Stomach (tissue), 8 donors: ENCODE measurements at regions not wholly inside any gene's neighbourhood (a gene's known extent, or its start where the extent isn't known, plus 50 kb on each side); places are given as distances from the start of the nearest gene placed in this dataset.

Experiments used
- DNase-seq, 2 donors: peaks; one replicate each; pipeline versions ENCODE4 v3.0.0 to v3.0.0-alpha.2; 2013 to 2019
- H3K27ac ChIP-seq, 5 donors: fragments of 200-600 bp in 4 of 5; sonication (generic) in 4 of 5; one replicate each; pipeline ENCODE4 v1.5.1; 2013 to 2019; ENCODE audit warnings: mild to moderate bottlenecking in 1 of 5, moderate library complexity in 1 of 5
- H3K27me3 ChIP-seq, 3 donors: fragments of 200-600 bp; sonication (generic); one replicate each; pipeline ENCODE4 v1.5.1; 2017 to 2019; ENCODE audit warnings: mixed run types in 1 of 3
- H3K36me3 ChIP-seq, 4 donors: fragments of 200-600 bp; sonication (generic); 1 replicate in 3 of 4; 2 replicates in 1 of 4; pipeline ENCODE4 v1.5.1; 2016 to 2019
- H3K4me1 ChIP-seq, 4 donors: fragments of 200-600 bp; sonication (generic); one replicate each; pipeline ENCODE4 v1.5.1; 2016 to 2019
- H3K4me3 ChIP-seq, 4 donors: fragments of 200-600 bp; sonication (generic) in 3 of 4; one replicate each; pipeline ENCODE4 v1.5.1; 2016 to 2019; ENCODE audit warnings: mild to moderate bottlenecking in 1 of 4
- H3K9me3 ChIP-seq, 4 donors: fragments of 200-600 bp; sonication (generic); one replicate each; pipeline ENCODE4 v1.5.1; 2016 to 2019
- EP300 ChIP-seq: sonication (generic); formaldehyde crosslinking; IDR thresholded peaks from one replicate; pipeline ENCODE4 v1.6.1; 2017; ENCODE audit warnings: antibody characterized with exemption
- POLR2A ChIP-seq, 4 donors: fragments of 450-650 bp; IDR thresholded peaks; one replicate each; pipeline ENCODE4 v1.6.1; 2016; ENCODE audit warnings: antibody characterized with exemption in 4 of 4, control low read depth in 2 of 4, mild to moderate bottlenecking in 1 of 4, moderate library complexity in 1 of 4
- POLR2AphosphoS5 ChIP-seq, 3 donors: sonication (generic); formaldehyde crosslinking; IDR thresholded peaks; one replicate each; pipeline ENCODE4 v1.6.1; 2016; ENCODE audit warnings: antibody characterized with exemption in 3 of 3
- WGBS, 5 donors: extraction: QIAGEN DNeasy Blood & Tissue Kit in 3 of 5; methylation state at CpG; one replicate each; pipeline versions ENCODE4 v1.1.5 to v1.1.7; 2013 to 2018; 5-methylcytosine and 5-hydroxymethylcytosine counted together
- intact Hi-C: fragments of 100-400 bp; cut with DNase I; formaldehyde crosslinking; loops from one replicate; pipeline ENCODE4 v1.15.1; 2023; ENCODE audit warnings: low total_unique reads
- TF ChIP-seq, protein P1 (sequence below), 7 experiments: fragments of 450-650 bp in 4 of 7; fragments of 200-600 bp in 3 of 7; sonication (generic) in 3 of 7; IDR thresholded peaks; one replicate each; pipeline ENCODE4 v1.5.1; 2016 to 2019; ENCODE audit warnings: antibody characterized with exemption in 7 of 7, control low read depth in 2 of 7, mild to moderate bottlenecking in 1 of 7
- donor health status: healthy with polysubstance abuse.
- donor health status: Bipolar disorder and iron deficiency.
- donor health status: healthy.

DNA sequence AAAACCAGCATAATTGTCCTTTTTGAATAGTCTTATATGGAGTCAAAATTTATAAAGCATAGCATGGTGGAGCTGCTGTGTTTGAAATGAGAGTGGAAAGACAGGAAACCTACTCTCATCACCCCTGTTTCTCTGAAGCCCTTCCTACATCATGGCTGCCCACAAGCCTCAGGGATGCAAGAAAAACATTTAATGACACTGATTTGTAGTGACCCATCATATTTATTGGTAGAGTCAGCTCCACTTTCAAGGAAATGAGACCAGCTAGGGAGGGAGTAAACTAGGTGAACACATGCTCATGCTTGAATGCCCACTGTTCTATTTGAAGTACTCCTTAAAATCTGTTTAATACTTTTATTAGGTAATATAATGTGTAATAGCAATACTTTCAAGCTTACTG lies 494.3 kb upstream of the KCNMB2 start:
- Histone ChIP-seq H3K27me3 (no peaks in the 10 kb centered on the region), H3K27ac (no peak overlapping the region), H3K9me3 (no peaks in the 10 kb centered on the region), H3K4me3 (no peak overlapping the region), H3K36me3 (no peaks in the 10 kb centered on the region), H3K4me1 (no peaks in the 10 kb centered on the region)
- intact Hi-C loops: no loop called here
- TF ChIP-seq POLR2AphosphoS5 (IDR thresholded peaks at IDR 0.05) (no peak), POLR2A (IDR thresholded peaks at IDR 0.05) (no peak)
- TF ChIP-seq, protein P1, sequence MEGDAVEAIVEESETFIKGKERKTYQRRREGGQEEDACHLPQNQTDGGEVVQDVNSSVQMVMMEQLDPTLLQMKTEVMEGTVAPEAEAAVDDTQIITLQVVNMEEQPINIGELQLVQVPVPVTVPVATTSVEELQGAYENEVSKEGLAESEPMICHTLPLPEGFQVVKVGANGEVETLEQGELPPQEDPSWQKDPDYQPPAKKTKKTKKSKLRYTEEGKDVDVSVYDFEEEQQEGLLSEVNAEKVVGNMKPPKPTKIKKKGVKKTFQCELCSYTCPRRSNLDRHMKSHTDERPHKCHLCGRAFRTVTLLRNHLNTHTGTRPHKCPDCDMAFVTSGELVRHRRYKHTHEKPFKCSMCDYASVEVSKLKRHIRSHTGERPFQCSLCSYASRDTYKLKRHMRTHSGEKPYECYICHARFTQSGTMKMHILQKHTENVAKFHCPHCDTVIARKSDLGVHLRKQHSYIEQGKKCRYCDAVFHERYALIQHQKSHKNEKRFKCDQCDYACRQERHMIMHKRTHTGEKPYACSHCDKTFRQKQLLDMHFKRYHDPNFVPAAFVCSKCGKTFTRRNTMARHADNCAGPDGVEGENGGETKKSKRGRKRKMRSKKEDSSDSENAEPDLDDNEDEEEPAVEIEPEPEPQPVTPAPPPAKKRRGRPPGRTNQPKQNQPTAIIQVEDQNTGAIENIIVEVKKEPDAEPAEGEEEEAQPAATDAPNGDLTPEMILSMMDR (IDR thresholded peaks at IDR 0.05): no peak
- no peak for DNase-seq

DNA sequence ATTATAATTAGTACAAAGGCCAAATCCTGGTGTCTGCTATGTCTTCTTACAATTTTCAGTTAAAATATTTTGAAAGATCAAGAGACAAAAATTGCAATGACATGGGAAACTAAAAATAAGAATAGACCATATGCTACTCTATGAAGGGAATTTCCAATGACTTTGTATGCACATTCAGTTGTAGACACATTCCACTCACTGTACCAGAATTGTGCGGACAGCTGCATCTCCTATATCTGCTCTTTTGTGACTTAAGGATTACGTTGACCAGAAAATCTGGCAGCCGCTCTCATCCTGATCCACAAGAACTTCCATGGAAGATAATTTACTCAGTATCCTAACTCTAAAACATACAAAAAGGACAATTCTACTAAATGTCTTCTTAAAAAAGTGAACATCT lies 493.9 kb upstream of the KCNMB2 start:
- 94 to 96% (median 95%) methylated on average over 3 of the region's 3 CpGs for whole genome bisulfite sequencing, 5 donors
- intact Hi-C loops: no loop called here
- H3K27ac ChIP-seq: no peak overlapping the region
- TF ChIP-seq, protein P1 (IDR thresholded peaks at IDR 0.05): no peak
- TF ChIP-seq POLR2AphosphoS5 (IDR thresholded peaks at IDR 0.05) (no peak), POLR2A (IDR thresholded peaks at IDR 0.05) (no peak), EP300 (no peak)
- no peak overlapping the region for H3K4me3 ChIP-seq
- no peak for DNase-seq
- no peaks in the 10 kb centered on the region for H3K4me1 ChIP-seq
- no peaks in the 10 kb centered on the region for H3K9me3 ChIP-seq
- H3K27me3 ChIP-seq: no peaks in the 10 kb centered on the region
- no peaks in the 10 kb centered on the region for H3K36me3 ChIP-seq

DNA sequence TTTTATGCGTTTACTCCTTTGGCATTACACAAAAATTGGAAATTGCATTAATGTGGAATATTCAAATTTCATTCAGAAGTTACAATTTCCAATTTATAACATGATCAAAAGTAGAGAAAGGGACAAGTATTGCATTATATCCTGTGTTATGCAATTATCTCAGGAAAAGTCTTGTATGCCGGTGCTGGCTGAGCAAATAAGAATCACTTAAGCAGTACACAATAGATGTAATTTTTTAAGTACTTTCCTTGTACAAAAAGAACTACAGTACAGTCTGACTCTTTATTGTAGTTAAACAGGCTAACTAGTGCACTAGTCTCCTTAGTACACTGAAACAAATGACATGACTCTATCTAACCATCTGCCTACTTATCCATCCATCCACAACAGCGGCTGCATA lies 493.2 kb upstream of the KCNMB2 start:
- H3K36me3 ChIP-seq: no peaks in the 10 kb centered on the region
- no peak for TF ChIP-seq POLR2AphosphoS5 (IDR thresholded peaks at IDR 0.05)
- TF ChIP-seq POLR2A (IDR thresholded peaks at IDR 0.05): no peak
- TF ChIP-seq, protein P1 (IDR thresholded peaks at IDR 0.05): no peak
- no peak for TF ChIP-seq EP300
- WGBS, 5 donors: 74 to 83% (median 75%) methylated on average over 3 of the region's 3 CpGs
- H3K9me3 ChIP-seq: no peaks in the 10 kb centered on the region
- no peak overlapping the region for H3K4me3 ChIP-seq
- intact Hi-C loops: no loop called here
- DNase-seq: no peak
- no peaks in the 10 kb centered on the region for H3K4me1 ChIP-seq
- no peak overlapping the region for H3K27ac ChIP-seq
- H3K27me3 ChIP-seq: no peaks in the 10 kb centered on the region

DNA sequence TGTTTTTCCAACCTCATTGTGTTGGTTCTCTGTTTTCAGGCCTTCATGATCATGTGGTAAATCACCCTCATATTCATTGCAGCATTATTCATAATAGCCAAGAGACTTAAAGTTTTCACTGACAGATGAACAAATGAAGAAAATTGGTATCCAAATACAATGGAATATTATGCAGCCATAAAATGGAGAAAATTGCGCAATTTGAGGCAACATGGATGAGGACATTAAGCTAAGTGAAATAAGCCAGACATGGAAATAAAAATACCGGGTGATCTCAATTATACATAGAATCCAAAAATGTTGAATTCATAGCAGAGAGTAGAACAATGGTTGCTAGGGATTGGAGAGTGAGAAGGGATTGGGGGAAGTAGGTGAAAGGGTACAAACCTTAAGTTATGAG lies 491.9 kb upstream of the KCNMB2 start:
- Histone ChIP-seq H3K4me1 (no peaks in the 10 kb centered on the region), H3K9me3 (no peaks in the 10 kb centered on the region), H3K27me3 (no peaks in the 10 kb centered on the region), H3K27ac (no peak overlapping the region), H3K4me3 (no peak overlapping the region), H3K36me3 (no peaks in the 10 kb centered on the region)
- intact Hi-C loops: no loop called here
- TF ChIP-seq POLR2A (IDR thresholded peaks at IDR 0.05) (no peak), EP300 (no peak), POLR2AphosphoS5 (IDR thresholded peaks at IDR 0.05) (no peak)
- TF ChIP-seq, protein P1 (IDR thresholded peaks at IDR 0.05): no peak
- 96 to 100% (median 99%) methylated on average over 2 of the region's 2 CpGs for WGBS, 5 donors
- DNase-seq: no peak

DNA sequence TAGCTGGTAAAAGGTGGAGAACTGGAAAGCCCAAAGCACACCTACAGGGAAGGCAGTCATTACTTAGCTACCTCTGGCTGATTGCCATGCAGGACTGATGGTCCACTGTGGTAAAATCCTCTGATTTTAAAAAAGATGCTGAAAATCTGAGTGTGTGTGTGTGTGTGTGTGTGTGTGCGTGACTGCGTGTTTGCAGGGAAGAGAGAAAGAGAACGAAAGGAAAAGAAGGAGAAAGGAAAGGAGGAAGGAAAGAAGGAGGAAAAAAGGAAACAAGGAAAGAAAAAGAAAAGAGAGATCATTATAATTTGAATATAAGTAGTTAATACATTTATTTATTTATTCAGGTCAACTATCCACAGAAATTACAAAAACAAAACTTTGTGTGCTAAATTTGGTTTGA lies 488.7 kb upstream of the KCNMB2 start:
- intact Hi-C loops: no loop called here
- DNase-seq: no peak
- no peak overlapping the region for H3K4me3 ChIP-seq
- 89 to 93% (median 92%) methylated on average over 3 of the region's 3 CpGs for WGBS, 5 donors
- no peaks in the 10 kb centered on the region for H3K9me3 ChIP-seq
- no peaks in the 10 kb centered on the region for H3K27me3 ChIP-seq
- H3K27ac ChIP-seq: no peak overlapping the region
- no peak for TF ChIP-seq POLR2AphosphoS5 (IDR thresholded peaks at IDR 0.05)
- no peak for TF ChIP-seq POLR2A (IDR thresholded peaks at IDR 0.05)
- TF ChIP-seq, protein P1 (IDR thresholded peaks at IDR 0.05): no peak
- no peak for TF ChIP-seq EP300
- H3K36me3 ChIP-seq: no peaks in the 10 kb centered on the region
- no peaks in the 10 kb centered on the region for H3K4me1 ChIP-seq
